A549 (cell line): ENCODE measurements at regions not wholly inside any gene's neighbourhood (a gene's known extent, or its start where the extent isn't known, plus 50 kb on each side); places are given as distances from the start of the nearest gene placed in this dataset.

ENCODE experiments used
- EHMT2 ChIP-seq: fragments of 200-600 bp; sonication (generic); IDR thresholded peaks from 2 replicates; pipeline ENCODE4 v1.6.1; 2016; ENCODE audit warnings: antibody characterized with exemption, low read depth, mild to moderate bottlenecking, moderate library complexity
- EP300 ChIP-seq, 2 experiments: fragments of >200 bp; sonication (Bioruptor Twin); formaldehyde crosslinking; IDR thresholded peaks; 2 replicates in 1 of 2; 3 replicates in 1 of 2; pipeline ENCODE4 v1.6.1; 2016 to 2017
- FOXS1 ChIP-seq: fragments of 250-450 bp; sonication (Bioruptor Pico); IDR thresholded peaks from 2 replicates; pipeline ENCODE4 v1.5.0; 2020; ENCODE audit warnings: mild to moderate bottlenecking, moderate library complexity
- HOXB13 ChIP-seq: fragments of 250-450 bp; sonication (Bioruptor Pico); IDR thresholded peaks from 2 replicates; pipeline ENCODE4 v1.5.0; 2020; ENCODE audit warnings: low read depth, mild to moderate bottlenecking, moderate library complexity
- POLR2A ChIP-seq: IDR thresholded peaks from 2 replicates; pipeline ENCODE4 v1.6.1; 2012; ENCODE audit warnings: mild to moderate bottlenecking, low read length
- RAD21 ChIP-seq, 2 experiments: fragments of >200 bp in 1 of 2; sonication (Bioruptor Twin) in 1 of 2; formaldehyde crosslinking in 1 of 2; IDR thresholded peaks in 1 of 2; conservative IDR thresholded peaks in 1 of 2; 2 replicates in 1 of 2; 3 replicates in 1 of 2; pipeline ENCODE4 v1.6.1; 2012 to 2018; ENCODE audit warnings: inconsistent platforms in 1 of 2
- SMC3 ChIP-seq: fragments of >200 bp; sonication (Bioruptor Twin); formaldehyde crosslinking; IDR thresholded peaks from 3 replicates; pipeline ENCODE4 v1.6.1; 2018; ENCODE audit warnings: inconsistent platforms
- ZC3H11A ChIP-seq: fragments of 450-650 bp; IDR thresholded peaks from 2 replicates; pipeline ENCODE4 v1.6.1; 2014; ENCODE audit warnings: antibody characterized with exemption, mild to moderate bottlenecking
- TF ChIP-seq, protein P1 (sequence below): fragments of >200 bp; sonication (Bioruptor Twin); formaldehyde crosslinking; IDR thresholded peaks from 3 replicates; pipeline ENCODE4 v1.5.1; 2016
- TF ChIP-seq, protein P2 (sequence below): fragments of 200-600 bp; sonication (generic); IDR thresholded peaks from 2 replicates; pipeline ENCODE4 v1.6.1; 2016; ENCODE audit warnings: antibody characterized with exemption, mild to moderate bottlenecking, moderate library complexity

DNA sequence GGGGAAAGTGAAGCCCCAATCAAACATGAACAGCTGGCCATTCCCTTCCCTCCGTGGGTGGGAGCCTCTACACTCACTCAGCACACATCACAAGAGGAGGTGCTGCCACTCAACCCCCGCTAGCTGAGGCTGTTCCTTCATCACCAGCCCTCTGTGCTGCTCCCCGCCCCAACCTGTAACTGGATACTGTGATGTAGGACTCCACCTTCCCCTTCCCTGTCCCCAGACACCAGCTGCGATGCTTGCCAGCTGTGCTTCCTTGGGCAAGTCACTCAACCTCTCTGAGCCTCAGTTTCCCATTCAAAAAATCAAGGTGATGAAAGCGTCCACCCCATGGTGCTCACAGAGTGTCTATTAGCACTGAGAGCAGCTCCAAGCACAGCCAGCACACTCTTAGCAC is 273.2 kb downstream of the MRTFB start:
- TF ChIP-seq, protein P1, sequence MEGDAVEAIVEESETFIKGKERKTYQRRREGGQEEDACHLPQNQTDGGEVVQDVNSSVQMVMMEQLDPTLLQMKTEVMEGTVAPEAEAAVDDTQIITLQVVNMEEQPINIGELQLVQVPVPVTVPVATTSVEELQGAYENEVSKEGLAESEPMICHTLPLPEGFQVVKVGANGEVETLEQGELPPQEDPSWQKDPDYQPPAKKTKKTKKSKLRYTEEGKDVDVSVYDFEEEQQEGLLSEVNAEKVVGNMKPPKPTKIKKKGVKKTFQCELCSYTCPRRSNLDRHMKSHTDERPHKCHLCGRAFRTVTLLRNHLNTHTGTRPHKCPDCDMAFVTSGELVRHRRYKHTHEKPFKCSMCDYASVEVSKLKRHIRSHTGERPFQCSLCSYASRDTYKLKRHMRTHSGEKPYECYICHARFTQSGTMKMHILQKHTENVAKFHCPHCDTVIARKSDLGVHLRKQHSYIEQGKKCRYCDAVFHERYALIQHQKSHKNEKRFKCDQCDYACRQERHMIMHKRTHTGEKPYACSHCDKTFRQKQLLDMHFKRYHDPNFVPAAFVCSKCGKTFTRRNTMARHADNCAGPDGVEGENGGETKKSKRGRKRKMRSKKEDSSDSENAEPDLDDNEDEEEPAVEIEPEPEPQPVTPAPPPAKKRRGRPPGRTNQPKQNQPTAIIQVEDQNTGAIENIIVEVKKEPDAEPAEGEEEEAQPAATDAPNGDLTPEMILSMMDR, result no peak
- TF ChIP-seq EP300 (IDR thresholded peaks at IDR 0.05) (no peak), FOXS1 (no peak), RAD21 (conservative IDR thresholded peaks at IDR 0.05 in 1 of 2, IDR thresholded peaks at IDR 0.05 in 1 of 2) (no peak), SMC3 (no peak), ZC3H11A (no peak), POLR2A (no peak), HOXB13 (CRISPR knock-in tag) (no peak), EHMT2 (no peak)
- TF ChIP-seq, protein P2, sequence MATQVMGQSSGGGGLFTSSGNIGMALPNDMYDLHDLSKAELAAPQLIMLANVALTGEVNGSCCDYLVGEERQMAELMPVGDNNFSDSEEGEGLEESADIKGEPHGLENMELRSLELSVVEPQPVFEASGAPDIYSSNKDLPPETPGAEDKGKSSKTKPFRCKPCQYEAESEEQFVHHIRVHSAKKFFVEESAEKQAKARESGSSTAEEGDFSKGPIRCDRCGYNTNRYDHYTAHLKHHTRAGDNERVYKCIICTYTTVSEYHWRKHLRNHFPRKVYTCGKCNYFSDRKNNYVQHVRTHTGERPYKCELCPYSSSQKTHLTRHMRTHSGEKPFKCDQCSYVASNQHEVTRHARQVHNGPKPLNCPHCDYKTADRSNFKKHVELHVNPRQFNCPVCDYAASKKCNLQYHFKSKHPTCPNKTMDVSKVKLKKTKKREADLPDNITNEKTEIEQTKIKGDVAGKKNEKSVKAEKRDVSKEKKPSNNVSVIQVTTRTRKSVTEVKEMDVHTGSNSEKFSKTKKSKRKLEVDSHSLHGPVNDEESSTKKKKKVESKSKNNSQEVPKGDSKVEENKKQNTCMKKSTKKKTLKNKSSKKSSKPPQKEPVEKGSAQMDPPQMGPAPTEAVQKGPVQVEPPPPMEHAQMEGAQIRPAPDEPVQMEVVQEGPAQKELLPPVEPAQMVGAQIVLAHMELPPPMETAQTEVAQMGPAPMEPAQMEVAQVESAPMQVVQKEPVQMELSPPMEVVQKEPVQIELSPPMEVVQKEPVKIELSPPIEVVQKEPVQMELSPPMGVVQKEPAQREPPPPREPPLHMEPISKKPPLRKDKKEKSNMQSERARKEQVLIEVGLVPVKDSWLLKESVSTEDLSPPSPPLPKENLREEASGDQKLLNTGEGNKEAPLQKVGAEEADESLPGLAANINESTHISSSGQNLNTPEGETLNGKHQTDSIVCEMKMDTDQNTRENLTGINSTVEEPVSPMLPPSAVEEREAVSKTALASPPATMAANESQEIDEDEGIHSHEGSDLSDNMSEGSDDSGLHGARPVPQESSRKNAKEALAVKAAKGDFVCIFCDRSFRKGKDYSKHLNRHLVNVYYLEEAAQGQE, result no peak
